ENCODE measurements at regions not wholly inside any gene's neighbourhood (a gene's known extent, or its start where the extent isn't known, plus 50 kb on each side); places are given as distances from the start of the nearest gene placed in this dataset.
"Not testable (repeated sequence)": the region's sequence is repeated elsewhere in the genome, so short reads cannot be mapped to it uniquely, and the experiment has no call there.

GRCh38 chr13:86253497-86253896 is 454.3 kb upstream of the SLITRK6 start:
- DNase-seq (ENCODE audit: extremely low read depth, low read depth): not testable (repeated sequence)

GRCh38 chr13:86255820-86256219 is 456.6 kb upstream of the SLITRK6 start:
- DNase-seq (ENCODE audit: extremely low read depth, low read depth): not testable (repeated sequence)

- no peak for DNase-seq (ENCODE audit: extremely low read depth, low read depth)
Observed at GRCh38 chr13:86269511-86269910, 470.3 kb upstream of the SLITRK6 start.

- DNase-seq (ENCODE audit: extremely low read depth, low read depth): no peak
Observed at GRCh38 chr13:86282442-86282841, 483.2 kb upstream of the SLITRK6 start.

GRCh38 chr13:86283031-86283430 is 483.8 kb upstream of the SLITRK6 start:
- DNase-seq (ENCODE audit: extremely low read depth, low read depth): no peak

GRCh38 chr13:86298725-86299124 is 499.5 kb upstream of the SLITRK6 start:
- no peak for DNase-seq (ENCODE audit: extremely low read depth, low read depth)

GRCh38 chr13:86299128-86299527 is 499.9 kb upstream of the SLITRK6 start:
- no peak for DNase-seq (ENCODE audit: extremely low read depth, low read depth)

GRCh38 chr13:86309881-86310280 is 510.7 kb upstream of the SLITRK6 start:
- DNase-seq (ENCODE audit: extremely low read depth, low read depth): no peak

- no peak for DNase-seq (ENCODE audit: extremely low read depth, low read depth)
Observed at GRCh38 chr13:86313421-86313820, 514.2 kb upstream of the SLITRK6 start.

GRCh38 chr13:86318450-86318849 is 519.2 kb upstream of the SLITRK6 start:
- no peak for DNase-seq (ENCODE audit: extremely low read depth, low read depth)

- no peak for DNase-seq (ENCODE audit: extremely low read depth, low read depth)
Observed at GRCh38 chr13:86324191-86324590, 525.0 kb upstream of the SLITRK6 start.

GRCh38 chr13:86355301-86355700 is 556.1 kb upstream of the SLITRK6 start:
- DNase-seq (ENCODE audit: extremely low read depth, low read depth): no peak

- DNase-seq (ENCODE audit: extremely low read depth, low read depth): no peak
Observed at GRCh38 chr13:86357106-86357505, 557.9 kb upstream of the SLITRK6 start.

GRCh38 chr13:86363749-86364148 is 564.5 kb upstream of the SLITRK6 start:
- DNase-seq (ENCODE audit: extremely low read depth, low read depth): not testable (repeated sequence)

- no peak for DNase-seq (ENCODE audit: extremely low read depth, low read depth)
Observed at GRCh38 chr13:86368924-86369323, 569.7 kb upstream of the SLITRK6 start.

GRCh38 chr13:86377451-86377850 is 578.2 kb upstream of the SLITRK6 start:
- DNase-seq (ENCODE audit: extremely low read depth, low read depth): no peak

GRCh38 chr13:86378628-86379027 is 579.4 kb upstream of the SLITRK6 start:
- DNase-seq (ENCODE audit: extremely low read depth, low read depth): no peak

GRCh38 chr13:86383151-86383550 is 583.9 kb upstream of the SLITRK6 start:
- DNase-seq (ENCODE audit: extremely low read depth, low read depth): no peak

- no peak for DNase-seq (ENCODE audit: extremely low read depth, low read depth)
Observed at GRCh38 chr13:86383561-86383960, 584.3 kb upstream of the SLITRK6 start.

- no peak for DNase-seq (ENCODE audit: extremely low read depth, low read depth)
Observed at GRCh38 chr13:86397635-86398034, 598.4 kb upstream of the SLITRK6 start.

GRCh38 chr13:86399572-86399971 is 600.4 kb upstream of the SLITRK6 start:
- no peak for DNase-seq (ENCODE audit: extremely low read depth, low read depth)

GRCh38 chr13:86402500-86402899 is 603.3 kb upstream of the SLITRK6 start:
- DNase-seq (ENCODE audit: extremely low read depth, low read depth): no peak

GRCh38 chr13:86403181-86403580 is 604.0 kb upstream of the SLITRK6 start:
- no peak for DNase-seq (ENCODE audit: extremely low read depth, low read depth)

Measured in NCI-H460 (cell line).